KMS-11 (cell line): ENCODE measurements at regions not wholly inside any gene's neighbourhood (a gene's known extent, or its start where the extent isn't known, plus 50 kb on each side); places are given as distances from the start of the nearest gene placed in this dataset.

Experiments
- H2AFZ ChIP-seq: fragments of 200-600 bp; sonication (generic); 2 replicates; pipeline ENCODE4 v1.6.1; 2016; ENCODE audit warnings: antibody characterized with exemption, mixed run types, low read depth
- H3K27ac ChIP-seq: fragments of 200-600 bp; sonication (generic); 2 replicates; pipeline ENCODE4 v1.6.1; 2016; ENCODE audit warnings: mild to moderate bottlenecking, mixed run types
- H3K27me3 ChIP-seq: fragments of 200-600 bp; sonication (generic); 2 replicates; pipeline ENCODE4 v1.6.1; 2017; ENCODE audit warnings: mild to moderate bottlenecking, low read depth, mixed run types, moderate library complexity; ENCODE audit not compliant: insufficient read depth
- H3K36me3 ChIP-seq: fragments of 200-600 bp; sonication (generic); 2 replicates; pipeline ENCODE4 v1.6.1; 2017; ENCODE audit warnings: mild to moderate bottlenecking, mixed run types; ENCODE audit not compliant: insufficient read depth
- H3K4me1 ChIP-seq: fragments of 200-600 bp; sonication (generic); 2 replicates; pipeline ENCODE4 v1.6.1; 2016; ENCODE audit warnings: mild to moderate bottlenecking, low read depth, mixed run types; ENCODE audit not compliant: poor library complexity, severe bottlenecking
- H3K4me2 ChIP-seq: fragments of 200-600 bp; sonication (generic); 2 replicates; pipeline ENCODE4 v1.7.0; 2016; ENCODE audit warnings: mild to moderate bottlenecking, mixed run types
- H3K4me3 ChIP-seq: fragments of 200-600 bp; sonication (generic); IDR thresholded peaks from 2 replicates; pipeline ENCODE4 v1.6.1; 2017; ENCODE audit warnings: low read depth, low read length, mixed read lengths; ENCODE audit not compliant: insufficient read depth
- H3K79me2 ChIP-seq: fragments of 200-600 bp; sonication (generic); 2 replicates; pipeline ENCODE4 v1.6.1; 2016; ENCODE audit warnings: low read depth, mixed run types; ENCODE audit not compliant: insufficient read depth
- H3K9ac ChIP-seq: fragments of 200-600 bp; sonication (generic); 2 replicates; pipeline ENCODE4 v1.6.1; 2016; ENCODE audit warnings: mild to moderate bottlenecking, mixed run types
- H4K20me1 ChIP-seq: fragments of 200-600 bp; sonication (generic); 2 replicates; pipeline ENCODE4 v1.6.1; 2016; ENCODE audit warnings: mild to moderate bottlenecking, mixed run types; ENCODE audit not compliant: insufficient read depth
- CTCF ChIP-seq: fragments of 200-600 bp; sonication (generic); conservative IDR thresholded peaks from 2 replicates; pipeline ENCODE4 v1.6.1; 2017; ENCODE audit warnings: low read depth, mild to moderate bottlenecking, antibody characterized with exemption, low read length, moderate library complexity, mixed read lengths

GRCh38 chr18:70558371-70558770 is 269.5 kb downstream of the SOCS6 start:
- no peak overlapping the region for H3K4me2 ChIP-seq
- no peak overlapping the region for H2AFZ ChIP-seq
- no peak overlapping the region for H3K27ac ChIP-seq
- no peak for TF ChIP-seq CTCF
- H3K27me3 ChIP-seq, result no peaks in the 10 kb centered on the region
- H3K4me3 ChIP-seq, result no peak overlapping the region
- no peak overlapping the region for H3K9ac ChIP-seq
- no peaks in the 10 kb centered on the region for H3K4me1 ChIP-seq
- H3K36me3 ChIP-seq, result no peaks in the 10 kb centered on the region
- no peaks in the 10 kb centered on the region for H3K79me2 ChIP-seq
- no peaks in the 10 kb centered on the region for H4K20me1 ChIP-seq

GRCh38 chr18:70554854-70555445 is 266.1 kb downstream of the SOCS6 start:
- no peak overlapping the region for H3K4me2 ChIP-seq
- no peak for TF ChIP-seq CTCF
- H2AFZ ChIP-seq, result no peak overlapping the region
- H4K20me1 ChIP-seq, result no peaks in the 10 kb centered on the region
- H3K36me3 ChIP-seq, result no peaks in the 10 kb centered on the region
- H3K4me1 ChIP-seq, result no peaks in the 10 kb centered on the region
- no peak overlapping the region for H3K27ac ChIP-seq
- H3K79me2 ChIP-seq, result no peaks in the 10 kb centered on the region
- no peak overlapping the region for H3K9ac ChIP-seq
- no peak overlapping the region for H3K4me3 ChIP-seq
- H3K27me3 ChIP-seq, result no peaks in the 10 kb centered on the region

GRCh38 chr18:70553936-70554260 is 265.1 kb downstream of the SOCS6 start:
- no peak overlapping the region for H2AFZ ChIP-seq
- H3K9ac ChIP-seq, result no peak overlapping the region
- no peaks in the 10 kb centered on the region for H3K79me2 ChIP-seq
- no peaks in the 10 kb centered on the region for H3K4me1 ChIP-seq
- H3K27ac ChIP-seq, result no peak overlapping the region
- H3K27me3 ChIP-seq, result no peaks in the 10 kb centered on the region
- H4K20me1 ChIP-seq, result no peaks in the 10 kb centered on the region
- TF ChIP-seq CTCF, result no peak
- H3K36me3 ChIP-seq, result no peaks in the 10 kb centered on the region
- H3K4me3 ChIP-seq, result no peak overlapping the region
- no peak overlapping the region for H3K4me2 ChIP-seq

GRCh38 chr18:70553245-70553935 is 264.5 kb downstream of the SOCS6 start:
- no peak overlapping the region for H3K4me3 ChIP-seq
- H3K36me3 ChIP-seq, result no peaks in the 10 kb centered on the region
- H3K27ac ChIP-seq, result no peak overlapping the region
- H3K4me1 ChIP-seq, result no peaks in the 10 kb centered on the region
- H2AFZ ChIP-seq, result no peak overlapping the region
- H3K4me2 ChIP-seq, result no peak overlapping the region
- TF ChIP-seq CTCF, result no peak
- no peaks in the 10 kb centered on the region for H4K20me1 ChIP-seq
- no peaks in the 10 kb centered on the region for H3K27me3 ChIP-seq
- H3K9ac ChIP-seq, result no peak overlapping the region
- H3K79me2 ChIP-seq, result no peaks in the 10 kb centered on the region
